Suprapubic skin (tissue), 4 donors: ENCODE measurements at regions not wholly inside any gene's neighbourhood (a gene's known extent, or its start where the extent isn't known, plus 50 kb on each side); places are given as distances from the start of the nearest gene placed in this dataset.

ENCODE experiments used
- DNase-seq, 2 donors: peaks; one replicate each; pipeline ENCODE4 v3.0.0-alpha.2; 2019; ENCODE audit warnings: low spot score in 2 of 2
- H3K27ac ChIP-seq: fragments of 200-600 bp; sonication (generic); one replicate; pipeline ENCODE4 v1.5.1; 2019
- H3K27me3 ChIP-seq: fragments of 200-600 bp; sonication (generic); one replicate; pipeline ENCODE4 v1.5.1; 2019
- H3K36me3 ChIP-seq: fragments of 200-600 bp; sonication (generic); one replicate; pipeline ENCODE4 v1.5.1; 2019
- H3K4me1 ChIP-seq: fragments of 200-600 bp; sonication (generic); one replicate; pipeline ENCODE4 v1.5.1; 2019
- H3K4me3 ChIP-seq: fragments of 200-600 bp; sonication (generic); one replicate; pipeline ENCODE4 v1.5.1; 2019; ENCODE audit warnings: mild to moderate bottlenecking
- H3K9me3 ChIP-seq: fragments of 200-600 bp; sonication (generic); one replicate; pipeline ENCODE4 v1.5.1; 2019
- EP300 ChIP-seq: sonication (generic); formaldehyde crosslinking; IDR thresholded peaks from one replicate; pipeline ENCODE4 v1.6.1; 2017; ENCODE audit warnings: antibody characterized with exemption
- POLR2A ChIP-seq, 2 donors: fragments of 450-650 bp; IDR thresholded peaks; one replicate each; pipeline ENCODE4 v1.6.1; 2017; ENCODE audit warnings: antibody characterized with exemption in 2 of 2, mild to moderate bottlenecking in 2 of 2, moderate library complexity in 2 of 2
- POLR2AphosphoS5 ChIP-seq, 3 donors: sonication (generic); formaldehyde crosslinking; IDR thresholded peaks; one replicate each; pipeline ENCODE4 v1.6.1; 2017; ENCODE audit warnings: antibody characterized with exemption in 3 of 3
- WGBS: methylation state at CpG from one replicate; pipeline ENCODE4 v1.1.5; 2018; 5-methylcytosine and 5-hydroxymethylcytosine counted together
- TF ChIP-seq, protein P1 (sequence below), 2 donors: fragments of 200-600 bp in 1 of 2; fragments of 450-650 bp in 1 of 2; sonication (generic) in 1 of 2; IDR thresholded peaks; one replicate each; pipeline ENCODE4 v1.5.1; 2016 to 2019; ENCODE audit warnings: antibody characterized with exemption in 2 of 2, mild to moderate bottlenecking in 1 of 2, moderate library complexity in 1 of 2

DNA sequence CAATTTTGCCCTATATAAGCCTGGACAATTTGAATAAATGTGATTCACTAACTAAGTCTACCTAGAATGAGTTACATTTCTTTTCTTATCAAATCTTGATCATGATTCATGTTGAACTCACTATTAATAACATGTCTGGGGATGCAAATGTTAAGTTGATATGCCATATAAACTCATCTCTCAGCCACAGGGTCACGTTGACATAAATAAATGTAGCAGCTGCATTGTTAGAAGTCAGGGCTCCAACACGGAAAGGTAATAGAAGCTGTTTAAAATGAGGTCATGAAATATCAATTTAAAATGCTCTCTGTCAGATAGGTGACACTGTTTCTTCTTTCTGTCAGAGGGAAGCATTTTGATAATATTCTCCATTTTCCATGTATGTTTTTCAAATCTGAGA lies 521.9 kb downstream of the CCDC85A start:
- H3K4me1 ChIP-seq = no peaks in the 10 kb centered on the region
- DNase-seq = no peak
- TF ChIP-seq, protein P1, sequence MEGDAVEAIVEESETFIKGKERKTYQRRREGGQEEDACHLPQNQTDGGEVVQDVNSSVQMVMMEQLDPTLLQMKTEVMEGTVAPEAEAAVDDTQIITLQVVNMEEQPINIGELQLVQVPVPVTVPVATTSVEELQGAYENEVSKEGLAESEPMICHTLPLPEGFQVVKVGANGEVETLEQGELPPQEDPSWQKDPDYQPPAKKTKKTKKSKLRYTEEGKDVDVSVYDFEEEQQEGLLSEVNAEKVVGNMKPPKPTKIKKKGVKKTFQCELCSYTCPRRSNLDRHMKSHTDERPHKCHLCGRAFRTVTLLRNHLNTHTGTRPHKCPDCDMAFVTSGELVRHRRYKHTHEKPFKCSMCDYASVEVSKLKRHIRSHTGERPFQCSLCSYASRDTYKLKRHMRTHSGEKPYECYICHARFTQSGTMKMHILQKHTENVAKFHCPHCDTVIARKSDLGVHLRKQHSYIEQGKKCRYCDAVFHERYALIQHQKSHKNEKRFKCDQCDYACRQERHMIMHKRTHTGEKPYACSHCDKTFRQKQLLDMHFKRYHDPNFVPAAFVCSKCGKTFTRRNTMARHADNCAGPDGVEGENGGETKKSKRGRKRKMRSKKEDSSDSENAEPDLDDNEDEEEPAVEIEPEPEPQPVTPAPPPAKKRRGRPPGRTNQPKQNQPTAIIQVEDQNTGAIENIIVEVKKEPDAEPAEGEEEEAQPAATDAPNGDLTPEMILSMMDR (IDR thresholded peaks at IDR 0.05) = no peak
- no peak for TF ChIP-seq POLR2A (IDR thresholded peaks at IDR 0.05)
- no peaks in the 10 kb centered on the region for H3K9me3 ChIP-seq
- H3K27me3 ChIP-seq = no peaks in the 10 kb centered on the region
- H3K36me3 ChIP-seq = no peaks in the 10 kb centered on the region
- H3K4me3 ChIP-seq = no peak overlapping the region
- 41% methylated on average over 2 of the region's 2 CpGs for WGBS
- no peak overlapping the region for H3K27ac ChIP-seq

DNA sequence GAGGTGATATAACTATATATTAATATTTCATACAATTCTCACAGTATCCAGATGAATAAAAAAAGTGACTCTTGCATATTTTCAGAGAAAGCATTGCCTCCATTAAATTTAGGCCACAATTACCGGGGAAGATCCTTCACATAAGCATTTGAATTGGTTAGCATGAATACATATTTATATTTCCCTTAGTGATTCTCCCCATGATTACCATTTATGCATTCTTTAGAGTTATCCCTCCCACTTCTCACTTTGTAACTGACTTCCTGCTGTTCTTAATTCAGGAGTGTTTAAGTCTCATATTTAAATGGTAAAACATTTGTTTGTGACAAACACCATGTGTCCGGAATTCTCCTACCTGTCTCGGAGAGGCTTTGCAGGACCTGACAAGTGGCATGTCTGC lies 523.4 kb downstream of the CCDC85A start:
- Histone ChIP-seq H3K4me1 (no peaks in the 10 kb centered on the region), H3K27me3 (no peaks in the 10 kb centered on the region), H3K36me3 (no peaks in the 10 kb centered on the region), H3K4me3 (no peak overlapping the region), H3K9me3 (no peaks in the 10 kb centered on the region), H3K27ac (no peak overlapping the region)
- TF ChIP-seq POLR2A (IDR thresholded peaks at IDR 0.05) (no peak), EP300 (no peak), POLR2AphosphoS5 (IDR thresholded peaks at IDR 0.05) (no peak)
- TF ChIP-seq, protein P1 (IDR thresholded peaks at IDR 0.05) = no peak
- WGBS = 56% methylated on average over 3 of the region's 3 CpGs
- no peak for DNase-seq

DNA sequence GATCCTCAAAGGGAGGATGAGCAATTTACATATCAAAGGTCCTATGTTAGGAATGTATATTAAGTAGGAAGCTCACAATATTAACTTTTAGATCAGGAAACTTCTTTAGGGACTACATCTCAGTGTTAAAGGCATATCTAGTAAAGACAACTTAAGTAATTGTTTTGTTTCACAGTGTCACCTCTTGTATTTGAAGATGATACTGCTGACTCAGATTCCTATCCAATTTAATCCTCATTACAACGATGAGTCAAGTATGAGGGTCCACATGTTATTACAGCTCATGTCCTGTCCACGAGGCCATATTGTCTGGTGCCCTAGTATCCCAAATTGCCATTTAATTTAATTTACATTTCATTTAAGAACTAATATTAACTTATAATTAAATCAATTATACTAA lies 523.9 kb downstream of the CCDC85A start:
- no peak overlapping the region for H3K27ac ChIP-seq
- 74% methylated on average over 2 of the region's 2 CpGs for WGBS
- no peaks in the 10 kb centered on the region for H3K4me1 ChIP-seq
- H3K4me3 ChIP-seq = no peak overlapping the region
- no peak for TF ChIP-seq POLR2AphosphoS5 (IDR thresholded peaks at IDR 0.05)
- TF ChIP-seq POLR2A (IDR thresholded peaks at IDR 0.05) = no peak
- no peak for TF ChIP-seq EP300
- TF ChIP-seq, protein P1 (IDR thresholded peaks at IDR 0.05) = no peak
- H3K9me3 ChIP-seq = no peaks in the 10 kb centered on the region
- DNase-seq = no peak
- no peaks in the 10 kb centered on the region for H3K36me3 ChIP-seq
- H3K27me3 ChIP-seq = no peaks in the 10 kb centered on the region

DNA sequence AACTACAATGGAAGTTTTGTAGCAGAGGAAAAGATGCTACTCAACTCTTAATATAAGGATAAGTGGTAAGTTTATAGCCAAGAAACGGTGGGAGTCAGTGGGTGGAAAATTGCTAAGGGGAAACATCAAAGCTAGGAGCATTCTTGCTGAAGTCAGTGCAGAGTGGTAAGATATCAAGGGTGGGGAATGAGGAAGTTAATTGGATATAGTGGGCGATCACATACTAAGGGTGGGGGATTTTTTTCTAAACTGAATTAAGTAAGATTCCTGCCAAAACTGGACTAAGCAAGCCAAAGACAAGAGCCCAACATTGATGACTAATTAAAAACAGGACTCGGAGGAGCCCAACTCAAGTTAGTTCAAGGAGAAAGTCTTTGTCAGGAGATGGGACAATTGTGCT lies 525.4 kb downstream of the CCDC85A start:
- TF ChIP-seq POLR2AphosphoS5 (IDR thresholded peaks at IDR 0.05) = no peak
- TF ChIP-seq, protein P1 (IDR thresholded peaks at IDR 0.05) = no peak
- no peak for TF ChIP-seq POLR2A (IDR thresholded peaks at IDR 0.05)
- no peak for TF ChIP-seq EP300
- no peak overlapping the region for H3K4me3 ChIP-seq
- WGBS = 64% methylated on average over 3 of the region's 3 CpGs
- no peaks in the 10 kb centered on the region for H3K36me3 ChIP-seq
- no peak for DNase-seq
- no peak overlapping the region for H3K27ac ChIP-seq
- H3K4me1 ChIP-seq = no peaks in the 10 kb centered on the region
- H3K9me3 ChIP-seq = no peaks in the 10 kb centered on the region
- H3K27me3 ChIP-seq = no peaks in the 10 kb centered on the region

DNA sequence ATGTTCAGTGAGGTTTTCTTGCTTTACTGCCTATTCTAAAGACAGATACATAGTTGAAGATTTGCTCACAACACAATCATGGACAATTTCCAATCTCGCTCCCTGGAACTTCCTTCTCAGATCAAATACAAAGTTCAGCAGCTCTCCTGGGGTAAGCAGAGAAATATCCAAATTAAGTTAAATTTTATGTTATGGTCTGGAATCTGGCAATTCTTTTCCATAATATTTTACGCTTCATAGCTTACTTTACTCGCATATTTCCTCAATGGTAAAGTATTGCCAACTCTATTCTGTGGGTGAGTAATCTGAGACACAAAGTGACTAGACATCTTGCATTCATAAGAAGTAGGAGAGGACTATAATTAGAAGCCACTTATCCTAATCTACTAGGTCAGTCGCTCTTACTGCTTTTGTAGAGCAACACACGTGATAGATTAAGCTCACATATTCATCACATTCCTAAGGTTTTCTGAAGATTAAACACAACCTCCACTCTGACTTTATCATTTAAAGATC lies 529.4 kb downstream of the CCDC85A start:
- no peak for DNase-seq
- Histone ChIP-seq H3K4me3 (no peak overlapping the region), H3K4me1 (no peaks in the 10 kb centered on the region), H3K27me3 (no peaks in the 10 kb centered on the region), H3K27ac (no peak overlapping the region), H3K9me3 (no peaks in the 10 kb centered on the region), H3K36me3 (no peaks in the 10 kb centered on the region)
- 54% methylated on average over 5 of the region's 5 CpGs for WGBS
- TF ChIP-seq EP300 (no peak), POLR2A (IDR thresholded peaks at IDR 0.05) (no peak)
- TF ChIP-seq, protein P1 (IDR thresholded peaks at IDR 0.05) = no peak
